Ishikawa (cell line): ENCODE measurements at regions not wholly inside any gene's neighbourhood (a gene's known extent, or its start where the extent isn't known, plus 50 kb on each side); places are given as distances from the start of the nearest gene placed in this dataset.

ENCODE experiments used
- CEBPB ChIP-seq: IDR thresholded peaks from 2 replicates; pipeline ENCODE4 v1.6.1; 2012
- CREB1 ChIP-seq: IDR thresholded peaks from 2 replicates; pipeline ENCODE4 v1.6.1; 2012; ENCODE audit warnings: low read depth
- EGR1 ChIP-seq: IDR thresholded peaks from 2 replicates; pipeline ENCODE4 v1.6.1; 2012
- EP300 ChIP-seq: IDR thresholded peaks from 2 replicates; pipeline ENCODE4 v1.6.1; 2012; ENCODE audit warnings: borderline replicate concordance
- FOXM1 ChIP-seq: IDR thresholded peaks from 2 replicates; pipeline ENCODE4 v1.6.1; 2012; ENCODE audit warnings: low read depth, borderline replicate concordance
- MAX ChIP-seq: IDR thresholded peaks from 2 replicates; pipeline ENCODE4 v1.6.1; 2012
- NFIC ChIP-seq: IDR thresholded peaks from 2 replicates; pipeline ENCODE4 v1.6.1; 2012
- RAD21 ChIP-seq: IDR thresholded peaks from 2 replicates; pipeline ENCODE4 v1.6.1; 2012; ENCODE audit warnings: low read depth
- REST ChIP-seq: IDR thresholded peaks from 2 replicates; pipeline ENCODE4 v1.6.1; 2012; ENCODE audit warnings: low read depth, mild to moderate bottlenecking
- TAF1 ChIP-seq: IDR thresholded peaks from 2 replicates; pipeline ENCODE4 v1.6.1; 2012; ENCODE audit warnings: low read depth, mild to moderate bottlenecking
- TCF12 ChIP-seq: IDR thresholded peaks from 2 replicates; pipeline ENCODE4 v1.6.1; 2012; ENCODE audit warnings: low read depth
- TEAD4 ChIP-seq: IDR thresholded peaks from 2 replicates; pipeline ENCODE4 v1.6.1; 2012
- USF1 ChIP-seq: IDR thresholded peaks from 2 replicates; pipeline ENCODE4 v1.6.1; 2012
- YY1 ChIP-seq: IDR thresholded peaks from 2 replicates; pipeline ENCODE4 v1.6.1; 2012; ENCODE audit warnings: low read depth
- ZBTB7A ChIP-seq: IDR thresholded peaks from 2 replicates; pipeline ENCODE4 v1.6.1; 2012; ENCODE audit warnings: low read depth

GRCh38 chr16:50856991-50857390, 115.1 kb downstream of the CYLD start:
- TF ChIP-seq CEBPB = no peak
- no peak for TF ChIP-seq CREB1
- no peak for TF ChIP-seq REST
- TF ChIP-seq TAF1 = no peak
- no peak for TF ChIP-seq FOXM1
- TF ChIP-seq YY1 = no peak
- TF ChIP-seq MAX = no peak
- TF ChIP-seq EGR1 = no peak
- TF ChIP-seq ZBTB7A = no peak
- TF ChIP-seq TCF12 = no peak
- no peak for TF ChIP-seq USF1
- no peak for TF ChIP-seq EP300
- TF ChIP-seq TEAD4 = no peak
- no peak for TF ChIP-seq RAD21
- TF ChIP-seq NFIC = no peak

- TF ChIP-seq REST = no peak
- no peak for TF ChIP-seq YY1
- no peak for TF ChIP-seq TEAD4
- no peak for TF ChIP-seq RAD21
- TF ChIP-seq CREB1 = no peak
- TF ChIP-seq TCF12 = no peak
- no peak for TF ChIP-seq EP300
- no peak for TF ChIP-seq EGR1
- no peak for TF ChIP-seq TAF1
- no peak for TF ChIP-seq FOXM1
- TF ChIP-seq ZBTB7A = no peak
- TF ChIP-seq MAX = no peak
Observed at GRCh38 chr16:50853329-50853728, 111.4 kb downstream of the CYLD start.
